Spleen (tissue), 7 donors: ENCODE measurements at regions not wholly inside any gene's neighbourhood (a gene's known extent, or its start where the extent isn't known, plus 50 kb on each side); places are given as distances from the start of the nearest gene placed in this dataset.

Experiments used
- CTCF ChIP-seq, 11 experiments: fragments of 200-600 bp in 7 of 11; fragments of 450-650 bp in 4 of 11; sonication (generic) in 4 of 11; IDR thresholded peaks in 8 of 11; conservative IDR thresholded peaks in 3 of 11; 1 replicate in 7 of 11; 2 replicates in 4 of 11; pipeline versions ENCODE4 v1.4.0 to v1.8.0; 2016 to 2021; ENCODE audit warnings: antibody characterized with exemption in 11 of 11, inconsistent platforms in 4 of 11, mild to moderate bottlenecking in 1 of 11
- POLR2A ChIP-seq, 3 donors: fragments of 450-650 bp; IDR thresholded peaks; one replicate each; pipeline ENCODE4 v1.5.1; 2017; ENCODE audit warnings: antibody characterized with exemption in 3 of 3, mild to moderate bottlenecking in 1 of 3
- donor health status: DM: no; HTN: no; CAD: no; lungs with moderate emphysema.
- donor health status: DM: no; HTN: no; CAD: no.
- donor health status: DM: no; HTN: no; CAD: no.

DNA sequence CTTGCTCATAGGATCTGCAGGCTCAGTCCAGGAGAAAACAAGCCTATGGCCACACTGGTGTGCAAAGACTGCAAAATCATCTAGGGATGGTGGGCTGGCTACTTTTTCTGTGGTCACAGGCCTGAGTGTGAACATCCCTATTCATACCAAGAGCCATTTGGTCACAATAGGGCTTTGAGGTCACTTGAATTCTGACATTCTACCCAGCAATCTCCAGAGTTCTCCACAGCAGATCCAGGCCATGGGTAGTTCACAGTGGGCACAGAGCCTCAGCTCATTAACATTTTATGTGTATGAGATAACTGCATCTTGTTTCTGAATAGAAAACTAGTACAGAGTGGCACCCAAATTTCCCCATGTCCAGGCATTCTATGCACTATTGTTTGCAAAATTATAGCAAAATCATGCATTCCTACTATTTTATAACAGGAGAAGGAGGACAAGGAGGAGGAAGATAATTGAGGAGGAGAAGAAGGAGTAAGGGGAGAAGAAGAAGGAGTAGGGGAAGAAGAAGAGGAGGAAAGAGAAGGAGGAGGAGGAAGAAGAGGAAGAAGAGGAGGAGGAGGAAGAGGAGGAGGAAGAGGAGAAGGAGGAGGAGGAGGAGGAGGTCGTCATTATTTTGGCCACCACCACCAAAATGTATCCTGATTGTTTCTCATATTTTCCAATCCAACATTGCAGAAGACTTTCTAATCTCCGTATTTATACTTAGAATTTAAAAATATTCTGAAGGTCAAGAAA lies 129.0 kb downstream of the SEMA6D start:
- no peak for TF ChIP-seq CTCF (IDR thresholded peaks at IDR 0.05 in 8 of 11, conservative IDR thresholded peaks at IDR 0.05 in 3 of 11)
- TF ChIP-seq POLR2A (IDR thresholded peaks at IDR 0.05), result no peak
